ENCODE measurements at regions not wholly inside any gene's neighbourhood (a gene's known extent, or its start where the extent isn't known, plus 50 kb on each side); places are given as distances from the start of the nearest gene placed in this dataset.

DNA sequence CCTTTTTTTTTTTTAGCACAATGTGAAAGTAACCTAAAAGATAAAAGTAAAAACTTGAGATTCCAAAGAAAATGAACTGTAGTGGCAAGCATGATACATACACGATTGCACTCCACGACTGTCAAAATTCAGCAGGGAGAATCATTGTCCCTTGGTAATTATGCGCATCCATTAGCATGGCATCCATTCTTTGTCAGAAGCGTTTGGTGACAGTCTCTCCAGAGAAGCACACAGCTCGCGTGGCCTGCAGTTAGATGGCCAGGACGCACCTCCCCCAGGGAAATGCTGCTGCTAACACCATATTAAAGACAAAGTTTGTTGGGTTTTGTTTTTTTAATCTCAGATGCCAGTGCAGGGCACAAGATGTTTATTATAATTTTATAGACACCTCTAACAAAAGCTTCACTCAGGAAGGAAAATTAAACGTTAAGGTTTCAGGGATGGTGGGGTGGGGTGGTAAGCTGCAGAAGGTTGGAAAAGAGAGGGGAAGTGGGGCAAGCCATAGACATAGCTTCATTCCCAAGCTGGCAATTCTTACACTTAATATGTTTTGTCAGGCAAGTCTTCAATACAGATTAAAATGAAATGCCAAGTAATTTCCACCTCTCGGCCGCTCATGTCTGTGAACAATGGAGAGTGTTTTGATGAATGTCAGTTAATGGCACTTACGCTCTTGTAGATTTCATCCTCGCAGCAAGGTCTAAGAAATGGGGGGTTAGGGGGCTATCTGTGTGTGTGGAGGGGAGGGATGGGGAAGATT lies 142.8 kb upstream of the TOPAZ1 start (continued):
- TF ChIP-seq, protein P1, sequence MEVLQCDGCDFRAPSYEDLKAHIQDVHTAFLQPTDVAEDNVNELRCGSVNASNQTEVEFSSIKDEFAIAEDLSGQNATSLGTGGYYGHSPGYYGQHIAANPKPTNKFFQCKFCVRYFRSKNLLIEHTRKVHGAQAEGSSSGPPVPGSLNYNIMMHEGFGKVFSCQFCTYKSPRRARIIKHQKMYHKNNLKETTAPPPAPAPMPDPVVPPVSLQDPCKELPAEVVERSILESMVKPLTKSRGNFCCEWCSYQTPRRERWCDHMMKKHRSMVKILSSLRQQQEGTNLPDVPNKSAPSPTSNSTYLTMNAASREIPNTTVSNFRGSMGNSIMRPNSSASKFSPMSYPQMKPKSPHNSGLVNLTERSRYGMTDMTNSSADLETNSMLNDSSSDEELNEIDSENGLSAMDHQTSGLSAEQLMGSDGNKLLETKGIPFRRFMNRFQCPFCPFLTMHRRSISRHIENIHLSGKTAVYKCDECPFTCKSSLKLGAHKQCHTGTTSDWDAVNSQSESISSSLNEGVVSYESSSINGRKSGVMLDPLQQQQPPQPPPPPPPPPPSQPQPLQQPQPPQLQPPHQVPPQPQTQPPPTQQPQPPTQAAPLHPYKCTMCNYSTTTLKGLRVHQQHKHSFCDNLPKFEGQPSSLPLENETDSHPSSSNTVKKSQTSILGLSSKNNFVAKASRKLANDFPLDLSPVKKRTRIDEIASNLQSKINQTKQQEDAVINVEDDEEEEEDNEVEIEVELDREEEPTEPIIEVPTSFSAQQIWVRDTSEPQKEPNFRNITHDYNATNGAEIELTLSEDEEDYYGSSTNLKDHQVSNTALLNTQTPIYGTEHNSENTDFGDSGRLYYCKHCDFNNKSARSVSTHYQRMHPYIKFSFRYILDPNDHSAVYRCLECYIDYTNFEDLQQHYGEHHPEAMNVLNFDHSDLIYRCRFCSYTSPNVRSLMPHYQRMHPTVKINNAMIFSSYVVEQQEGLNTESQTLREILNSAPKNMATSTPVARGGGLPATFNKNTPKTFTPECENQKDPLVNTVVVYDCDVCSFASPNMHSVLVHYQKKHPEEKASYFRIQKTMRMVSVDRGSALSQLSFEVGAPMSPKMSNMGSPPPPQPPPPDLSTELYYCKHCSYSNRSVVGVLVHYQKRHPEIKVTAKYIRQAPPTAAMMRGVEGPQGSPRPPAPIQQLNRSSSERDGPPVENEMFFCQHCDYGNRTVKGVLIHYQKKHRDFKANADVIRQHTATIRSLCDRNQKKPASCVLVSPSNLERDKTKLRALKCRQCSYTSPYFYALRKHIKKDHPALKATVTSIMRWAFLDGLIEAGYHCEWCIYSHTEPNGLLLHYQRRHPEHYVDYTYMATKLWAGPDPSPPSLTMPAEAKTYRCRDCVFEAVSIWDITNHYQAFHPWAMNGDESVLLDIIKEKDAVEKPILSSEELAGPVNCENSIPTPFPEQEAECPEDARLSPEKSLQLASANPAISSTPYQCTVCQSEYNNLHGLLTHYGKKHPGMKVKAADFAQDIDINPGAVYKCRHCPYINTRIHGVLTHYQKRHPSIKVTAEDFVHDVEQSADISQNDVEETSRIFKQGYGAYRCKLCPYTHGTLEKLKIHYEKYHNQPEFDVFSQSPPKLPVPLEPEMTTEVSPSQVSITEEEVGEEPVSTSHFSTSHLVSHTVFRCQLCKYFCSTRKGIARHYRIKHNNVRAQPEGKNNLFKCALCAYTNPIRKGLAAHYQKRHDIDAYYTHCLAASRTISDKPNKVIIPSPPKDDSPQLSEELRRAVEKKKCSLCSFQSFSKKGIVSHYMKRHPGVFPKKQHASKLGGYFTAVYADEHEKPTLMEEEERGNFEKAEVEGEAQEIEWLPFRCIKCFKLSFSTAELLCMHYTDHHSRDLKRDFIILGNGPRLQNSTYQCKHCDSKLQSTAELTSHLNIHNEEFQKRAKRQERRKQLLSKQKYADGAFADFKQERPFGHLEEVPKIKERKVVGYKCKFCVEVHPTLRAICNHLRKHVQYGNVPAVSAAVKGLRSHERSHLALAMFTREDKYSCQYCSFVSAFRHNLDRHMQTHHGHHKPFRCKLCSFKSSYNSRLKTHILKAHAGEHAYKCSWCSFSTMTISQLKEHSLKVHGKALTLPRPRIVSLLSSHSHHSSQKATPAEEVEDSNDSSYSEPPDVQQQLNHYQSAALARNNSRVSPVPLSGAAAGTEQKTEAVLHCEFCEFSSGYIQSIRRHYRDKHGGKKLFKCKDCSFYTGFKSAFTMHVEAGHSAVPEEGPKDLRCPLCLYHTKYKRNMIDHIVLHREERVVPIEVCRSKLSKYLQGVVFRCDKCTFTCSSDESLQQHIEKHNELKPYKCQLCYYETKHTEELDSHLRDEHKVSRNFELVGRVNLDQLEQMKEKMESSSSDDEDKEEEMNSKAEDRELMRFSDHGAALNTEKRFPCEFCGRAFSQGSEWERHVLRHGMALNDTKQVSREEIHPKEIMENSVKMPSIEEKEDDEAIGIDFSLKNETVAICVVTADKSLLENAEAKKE (CRISPR knock-in tag; IDR thresholded peaks at IDR 0.05): no peak
- no peak for TF ChIP-seq CTCF (conservative IDR thresholded peaks at IDR 0.05; ENCODE audit: low read depth in 2 of 2)
- no peak for TF ChIP-seq STAT1 (IDR thresholded peaks at IDR 0.05; ENCODE audit: unreplicated experiment)
- TF ChIP-seq, protein P2, sequence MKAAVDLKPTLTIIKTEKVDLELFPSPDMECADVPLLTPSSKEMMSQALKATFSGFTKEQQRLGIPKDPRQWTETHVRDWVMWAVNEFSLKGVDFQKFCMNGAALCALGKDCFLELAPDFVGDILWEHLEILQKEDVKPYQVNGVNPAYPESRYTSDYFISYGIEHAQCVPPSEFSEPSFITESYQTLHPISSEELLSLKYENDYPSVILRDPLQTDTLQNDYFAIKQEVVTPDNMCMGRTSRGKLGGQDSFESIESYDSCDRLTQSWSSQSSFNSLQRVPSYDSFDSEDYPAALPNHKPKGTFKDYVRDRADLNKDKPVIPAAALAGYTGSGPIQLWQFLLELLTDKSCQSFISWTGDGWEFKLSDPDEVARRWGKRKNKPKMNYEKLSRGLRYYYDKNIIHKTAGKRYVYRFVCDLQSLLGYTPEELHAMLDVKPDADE (IDR thresholded peaks at IDR 0.05): no peak
- TF ChIP-seq ZNF114 (CRISPR knock-in tag; IDR thresholded peaks at IDR 0.05): no peak
- TF ChIP-seq ZNF331 (CRISPR knock-in tag; IDR thresholded peaks at IDR 0.05; ENCODE audit: low read depth): no peak
- TF ChIP-seq JUNB (IDR thresholded peaks at IDR 0.05; ENCODE audit: unreplicated experiment): no peak
